Natural killer cell (primary cell): ENCODE measurements at regions not wholly inside any gene's neighbourhood (a gene's known extent, or its start where the extent isn't known, plus 50 kb on each side); places are given as distances from the start of the nearest gene placed in this dataset.

ENCODE experiments used
- ATAC-seq, 3 donors: fragments of 150-1000 bp in 2 of 3; fragments of 200-7000 bp in 1 of 3; cut with Tn5 transposase; 1 replicate in 1 of 3; 2 replicates in 2 of 3; pipeline ENCODE4 v1.10.0; 2021; ENCODE audit warnings: mild to moderate bottlenecking in 2 of 3, moderate library complexity in 2 of 3
- DNase-seq, 2 donors: peaks; one replicate each; pipeline versions ENCODE4 v3.0.0 to v3.0.0-alpha.2; 2013 to 2021; ENCODE audit warnings: mixed read lengths in 1 of 2
- H3K27ac ChIP-seq: one replicate; pipeline ENCODE4 v1.5.1; 2013; ENCODE audit warnings: mild to moderate bottlenecking, low read length
- H3K27me3 ChIP-seq: one replicate; pipeline ENCODE4 v1.6.1; 2013; ENCODE audit warnings: low read length; ENCODE audit not compliant: control insufficient read depth, insufficient read depth
- H3K36me3 ChIP-seq: one replicate; pipeline ENCODE4 v1.6.1; 2013; ENCODE audit warnings: low read length; ENCODE audit not compliant: control insufficient read depth, insufficient read depth
- H3K4me1 ChIP-seq: one replicate; pipeline ENCODE4 v1.6.1; 2013; ENCODE audit warnings: low read length; ENCODE audit not compliant: control insufficient read depth, insufficient read depth
- H3K4me3 ChIP-seq: one replicate; pipeline ENCODE4 v1.5.1; 2013; ENCODE audit warnings: low read length
- H3K9me3 ChIP-seq: one replicate; pipeline ENCODE4 v1.6.1; 2013; ENCODE audit warnings: low read length; ENCODE audit not compliant: control insufficient read depth, insufficient read depth
- H3K27ac Mint-ChIP-seq, 2 donors: one replicate each; pipeline ENCODE4 v1.8.0; 2022; ENCODE audit warnings: mild to moderate bottlenecking in 2 of 2, mixed read lengths in 2 of 2, moderate library complexity in 1 of 2
- H3K27me3 Mint-ChIP-seq, 2 donors: one replicate each; pipeline ENCODE4 v1.8.0; 2022; ENCODE audit warnings: low read depth in 2 of 2, mixed read lengths in 2 of 2
- H3K36me3 Mint-ChIP-seq: one replicate; pipeline ENCODE4 v1.8.0; 2022; ENCODE audit warnings: mixed read lengths
- H3K4me1 Mint-ChIP-seq, 2 donors: one replicate each; pipeline ENCODE4 v1.8.0; 2022; ENCODE audit warnings: mixed read lengths in 2 of 2
- H3K4me3 Mint-ChIP-seq: one replicate; pipeline ENCODE4 v1.8.0; 2022; ENCODE audit warnings: mild to moderate bottlenecking, moderate library complexity, mixed read lengths
- H3K9me3 Mint-ChIP-seq, 2 donors: one replicate each; pipeline ENCODE4 v1.8.0; 2022; ENCODE audit warnings: mixed read lengths in 2 of 2
- CTCF ChIP-seq: fragments of 200-600 bp; IDR thresholded peaks from one replicate; pipeline ENCODE4 v1.8.0; 2022; ENCODE audit warnings: antibody characterized with exemption
- WGBS: methylation state at CpG from one replicate; pipeline ENCODE4 v1.1.7; 2013; ENCODE audit warnings: missing lambda C conversion rate; ENCODE audit not compliant: insufficient coverage; 5-methylcytosine and 5-hydroxymethylcytosine counted together
- intact Hi-C: fragments of 100-400 bp; cut with micrococcal nuclease; formaldehyde crosslinking; loops from one replicate; pipeline ENCODE4 v1.14.2; 2022

GRCh38 chr1:58836408-58836807 lies 52.6 kb upstream of the JUN start:
- H3K4me1 Mint-ChIP-seq, result peaks cover 0 to under 1% of the 10 kb centered on the region in 2 donors
- no peaks in the 10 kb centered on the region for H3K9me3 Mint-ChIP-seq
- no peak overlapping the region for H3K4me3 Mint-ChIP-seq
- no peaks in the 10 kb centered on the region for H3K36me3 Mint-ChIP-seq
- 23% methylated on average over 3 of the region's 3 CpGs for WGBS
- intact Hi-C loops, result no loop called here
- no peaks in the 10 kb centered on the region for H3K9me3 ChIP-seq
- ATAC-seq, result no peak
- no peak overlapping the region for H3K27ac Mint-ChIP-seq
- no peak overlapping the region for H3K27ac ChIP-seq
- H3K36me3 ChIP-seq, result no peaks in the 10 kb centered on the region
- no peak for DNase-seq
- H3K27me3 Mint-ChIP-seq, result peaks cover 0 to 3% of the 10 kb centered on the region in 2 donors
- no peak for TF ChIP-seq CTCF
- no peak overlapping the region for H3K4me3 ChIP-seq
- H3K4me1 ChIP-seq, result no peaks in the 10 kb centered on the region
- H3K27me3 ChIP-seq, result no peaks in the 10 kb centered on the region

- no peak for TF ChIP-seq CTCF
- Histone ChIP-seq H3K36me3 (no peaks in the 10 kb centered on the region), H3K4me1 (no peaks in the 10 kb centered on the region), H3K4me3 (no peak overlapping the region), H3K27me3 (no peaks in the 10 kb centered on the region), H3K9me3 (no peaks in the 10 kb centered on the region), H3K27ac (no peak overlapping the region)
- H3K27me3 Mint-ChIP-seq, result peaks cover 0 to 3% of the 10 kb centered on the region in 2 donors
- DNase-seq, result no peak
- H3K4me3 Mint-ChIP-seq, result no peak overlapping the region
- intact Hi-C loops, result no loop called here
- H3K4me1 Mint-ChIP-seq, result peaks cover 7 to 12% of the 10 kb centered on the region in 2 donors
- H3K27ac Mint-ChIP-seq, result no peak overlapping the region
- H3K9me3 Mint-ChIP-seq, result no peaks in the 10 kb centered on the region
- H3K36me3 Mint-ChIP-seq, result no peaks in the 10 kb centered on the region
- ATAC-seq, result no peak
Measured at GRCh38 chr1:58837886-58838285, 54.0 kb upstream of the JUN start.

DNA sequence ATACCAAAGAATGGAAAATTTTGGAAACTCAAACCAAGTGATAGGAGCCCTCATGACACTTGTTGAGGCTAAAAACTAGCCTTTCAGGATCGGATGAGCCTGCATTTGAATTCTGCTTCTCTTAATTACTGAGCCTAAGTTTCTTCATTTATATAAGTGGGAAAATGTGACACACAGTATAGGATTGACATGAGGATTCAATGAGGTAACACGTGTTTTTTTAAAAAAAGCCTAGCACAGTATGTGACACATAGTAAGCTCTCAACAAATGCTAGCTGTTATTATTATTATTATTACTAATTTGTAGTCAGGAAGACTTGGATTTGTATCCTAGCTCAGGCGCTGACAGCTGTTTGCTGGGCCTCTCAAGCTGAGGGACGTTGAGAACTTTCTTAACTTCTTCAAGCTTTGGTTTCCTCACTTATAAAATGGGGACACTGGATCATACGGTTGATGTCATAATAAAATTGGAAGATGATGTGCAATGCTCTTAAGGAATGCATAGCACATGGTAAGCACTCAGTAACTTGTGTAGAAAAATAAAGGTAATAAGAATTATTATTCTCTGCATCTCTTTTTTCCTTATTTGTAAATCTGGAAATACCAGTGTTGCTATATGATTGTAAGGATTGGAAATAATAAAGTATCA lies 55.4 kb upstream of the JUN start:
- no peaks in the 10 kb centered on the region for H3K27me3 ChIP-seq
- peaks cover 11 to 12% of the 10 kb centered on the region in 2 donors for H3K4me1 Mint-ChIP-seq
- no peak for TF ChIP-seq CTCF
- intact Hi-C loops, result no loop called here
- H3K27ac ChIP-seq, result no peak overlapping the region
- no peak overlapping the region for H3K4me3 Mint-ChIP-seq
- DNase-seq (no peak), ATAC-seq (no peak)
- H3K9me3 ChIP-seq, result no peaks in the 10 kb centered on the region
- no peaks in the 10 kb centered on the region for H3K36me3 ChIP-seq
- no peaks in the 10 kb centered on the region for H3K9me3 Mint-ChIP-seq
- no peak overlapping the region for H3K27ac Mint-ChIP-seq
- WGBS, result 62% methylated on average over 3 of the region's 5 CpGs
- peaks cover 0 to 3% of the 10 kb centered on the region in 2 donors for H3K27me3 Mint-ChIP-seq
- no peak overlapping the region for H3K4me3 ChIP-seq
- H3K36me3 Mint-ChIP-seq, result no peaks in the 10 kb centered on the region
- H3K4me1 ChIP-seq, result no peaks in the 10 kb centered on the region
